Mucosa of gallbladder (tissue), 1 donor: ENCODE measurements at regions not wholly inside any gene's neighbourhood (a gene's known extent, or its start where the extent isn't known, plus 50 kb on each side); places are given as distances from the start of the nearest gene placed in this dataset.

Source experiments
- DNase-seq: peaks from one replicate; pipeline ENCODE4 v3.0.0-alpha.2; 2020; ENCODE audit warnings: low spot score
- donor health status: DM: no; HTN: no; CAD: no.

- DNase-seq = no peak
Measured at GRCh38 chr2:236499691-236500578, 69.7 kb upstream of the ACKR3 start.

GRCh38 chr2:236501026-236501425 lies 68.6 kb upstream of the ACKR3 start:
- no peak for DNase-seq

- DNase-seq = no peak
Measured at GRCh38 chr2:236501531-236501930, 68.1 kb upstream of the ACKR3 start.

GRCh38 chr2:236503100-236503499 lies 66.5 kb upstream of the ACKR3 start:
- no peak for DNase-seq

- no peak for DNase-seq
Measured at GRCh38 chr2:236503583-236503982, 66.0 kb upstream of the ACKR3 start.

GRCh38 chr2:236505041-236505440 lies 64.6 kb upstream of the ACKR3 start:
- DNase-seq = no peak

- DNase-seq = no peak
Measured at GRCh38 chr2:236505648-236506047, 64.0 kb upstream of the ACKR3 start.

GRCh38 chr2:236507393-236508085 lies 62.1 kb upstream of the ACKR3 start:
- DNase-seq = peak; percentile 47

- DNase-seq = no peak
Measured at GRCh38 chr2:236508466-236508865, 61.2 kb upstream of the ACKR3 start.

GRCh38 chr2:236510034-236510433 lies 59.6 kb upstream of the ACKR3 start:
- no peak for DNase-seq

- DNase-seq = no peak
Measured at GRCh38 chr2:236511266-236511665, 58.4 kb upstream of the ACKR3 start.

GRCh38 chr2:236512267-236512666 lies 57.4 kb upstream of the ACKR3 start:
- no peak for DNase-seq

- peak; percentile 67 for DNase-seq
Measured at GRCh38 chr2:236512902-236513435, 56.7 kb upstream of the ACKR3 start.

GRCh38 chr2:236513956-236514355 lies 55.7 kb upstream of the ACKR3 start:
- no peak for DNase-seq

- DNase-seq = no peak
Measured at GRCh38 chr2:236516708-236517107, 52.9 kb upstream of the ACKR3 start.

- no peak for DNase-seq
Measured at GRCh38 chr2:236517251-236518031, 52.2 kb upstream of the ACKR3 start.
